GM12878 (cell line): ENCODE measurements at regions not wholly inside any gene's neighbourhood (a gene's known extent, or its start where the extent isn't known, plus 50 kb on each side); places are given as distances from the start of the nearest gene placed in this dataset.

Experiments used
- ATAC-seq: fragments of 200-7000 bp; cut with Tn5 transposase; 3 replicates; pipeline ENCODE4 v1.9.1; 2020; ENCODE audit warnings: mild to moderate bottlenecking, moderate library complexity
- BruUV-seq: library from RNA; stranded (reverse); fragments of 400-500 nt; replicated peaks from 2 replicates; lab custom pipeline; 2021; lab: Mats Ljungman, UMichigan
- CTCF ChIA-PET: fragments of 300-600 bp; sonication (Branson Sonifier 250); formaldehyde crosslinking; extraction: SDS; loops from one replicate; lab custom pipeline; 2021; ENCODE audit warnings: inconsistent platforms; lab: Yijun Ruan, JAX
- POLR2A ChIA-PET: fragments of 350-600 bp; formaldehyde crosslinking; extraction: SDS; loops from one replicate; lab custom pipeline; 2021; ENCODE audit warnings: inconsistent platforms; lab: Charles Lee
- RAD21 ChIA-PET: fragments of 300-600 bp; sonication (Branson Sonifier 250); formaldehyde crosslinking; loops from one replicate; lab custom pipeline; 2023; ENCODE audit warnings: antibody characterized with exemption; ENCODE audit not compliant: unreplicated experiment; lab: Charles Lee
- SMC1A ChIA-PET: fragments of 300-600 bp; sonication (Branson Sonifier 250); formaldehyde crosslinking; loops from one replicate; lab custom pipeline; 2023; ENCODE audit not compliant: unreplicated experiment, uncharacterized antibody; lab: Charles Lee
- DNase-seq: peaks from one replicate; pipeline ENCODE4 v3.0.0-alpha.2; 2011; ENCODE audit warnings: low read depth, low spot score
- FAIRE-seq: peaks from 3 replicates; lab custom pipeline; 2011; peaks lifted over from hg19 to GRCh38; lab: Jason Lieb, UNC
- H2AFZ ChIP-seq: 2 replicates; pipeline ENCODE4 v1.6.0; 2011; ENCODE audit warnings: low read depth, low read length, control low read depth; ENCODE audit not compliant: control insufficient read depth
- H3K27ac ChIP-seq: 2 replicates; pipeline ENCODE4 v1.5.1; 2011; ENCODE audit warnings: control low read depth; ENCODE audit not compliant: control insufficient read depth, insufficient read depth
- H3K27me3 ChIP-seq, 2 experiments: replicated peaks in 1 of 2; 2 replicates each; pipeline versions ENCODE4 v1.6.0 to v1.6.1; 2011; ENCODE audit warnings: low read length in 1 of 2; ENCODE audit not compliant: control insufficient read depth in 2 of 2, insufficient read depth in 2 of 2
- H3K36me3 ChIP-seq, 2 experiments: 2 replicates each; pipeline ENCODE4 v1.5.1; 2011; ENCODE audit warnings: low read length in 1 of 2; ENCODE audit not compliant: control insufficient read depth in 2 of 2, insufficient read depth in 2 of 2
- H3K4me1 ChIP-seq: 2 replicates; pipeline ENCODE4 v1.6.1; 2011; ENCODE audit warnings: mild to moderate bottlenecking, low read length, moderate library complexity, mixed read lengths; ENCODE audit not compliant: control insufficient read depth, insufficient read depth
- H3K4me2 ChIP-seq: 2 replicates; pipeline ENCODE4 v1.6.0; 2011; ENCODE audit warnings: control low read depth; ENCODE audit not compliant: control insufficient read depth, insufficient read depth
- H3K4me3 ChIP-seq: fragments of 200-600 bp; sonication (generic); 2 replicates; pipeline ENCODE4 v1.5.1; 2016
- H3K79me2 ChIP-seq: 2 replicates; pipeline ENCODE4 v1.6.0; 2011; ENCODE audit warnings: low read length; ENCODE audit not compliant: control insufficient read depth, insufficient read depth
- H3K9ac ChIP-seq: 2 replicates; pipeline ENCODE4 v1.8.0; 2011; ENCODE audit warnings: low read length, control low read depth, mixed read lengths; ENCODE audit not compliant: control insufficient read depth, insufficient read depth
- H3K9me3 ChIP-seq: replicated peaks from 3 replicates; pipeline ENCODE4 v1.5.1; 2011; ENCODE audit warnings: mild to moderate bottlenecking, low read length; ENCODE audit not compliant: control insufficient read depth, insufficient read depth
- H4K20me1 ChIP-seq: 2 replicates; pipeline ENCODE4 v1.6.0; 2011; ENCODE audit not compliant: control insufficient read depth, insufficient read depth
- BMI1 ChIP-seq: fragments of 450-650 bp; IDR thresholded peaks from 2 replicates; pipeline ENCODE4 v1.6.1; 2016; ENCODE audit warnings: mild to moderate bottlenecking, moderate library complexity, borderline replicate concordance
- CEBPB ChIP-seq, 2 experiments: fragments of 150-350 bp in 1 of 2; IDR thresholded peaks; 2 replicates each; pipeline ENCODE4 v1.6.1; 2012 to 2014; ENCODE audit warnings: low read depth in 2 of 2, low read length in 2 of 2, borderline replicate concordance in 1 of 2, inconsistent platforms in 1 of 2
- CREM ChIP-seq: IDR thresholded peaks from 2 replicates; pipeline ENCODE4 v1.6.1; 2014; ENCODE audit warnings: antibody characterized with exemption, low read depth
- EED ChIP-seq: sonication (generic); IDR thresholded peaks from 2 replicates; pipeline ENCODE4 v1.6.1; 2016; ENCODE audit warnings: antibody characterized with exemption, low read depth
- EP300 ChIP-seq, 2 experiments: fragments of 150-350 bp in 1 of 2; IDR thresholded peaks; 2 replicates each; pipeline ENCODE4 v1.6.1; 2011 to 2012; ENCODE audit warnings: low read depth in 2 of 2, low read length in 2 of 2, borderline replicate concordance in 1 of 2, improper control_type of control experiment in 1 of 2, inconsistent platforms in 1 of 2; ENCODE audit not compliant: control insufficient read depth in 1 of 2
- FOXK2 ChIP-seq: fragments of 450-650 bp; IDR thresholded peaks from 2 replicates; pipeline ENCODE4 v1.6.1; 2017; ENCODE audit warnings: mild to moderate bottlenecking, moderate library complexity
- IKZF2 ChIP-seq, 2 experiments: fragments of 450-650 bp; IDR thresholded peaks; 2 replicates each; pipeline ENCODE4 v1.6.1; 2017; ENCODE audit warnings: mild to moderate bottlenecking in 2 of 2, moderate library complexity in 2 of 2
- JUND ChIP-seq: IDR thresholded peaks from 2 replicates; pipeline ENCODE4 v1.6.1; 2012; ENCODE audit warnings: low read depth, mild to moderate bottlenecking, low read length, improper control_type of control experiment, moderate library complexity
- MTA3 ChIP-seq: IDR thresholded peaks from 2 replicates; pipeline ENCODE4 v1.6.1; 2012; ENCODE audit warnings: low read length, inconsistent platforms, borderline replicate concordance
- NR2F1 ChIP-seq: fragments of 450-650 bp; conservative IDR thresholded peaks from 2 replicates; pipeline ENCODE4 v1.6.1; 2017; ENCODE audit warnings: mild to moderate bottlenecking
- RELB ChIP-seq: fragments of 450-650 bp; IDR thresholded peaks from 2 replicates; pipeline ENCODE4 v1.6.1; 2017; ENCODE audit warnings: low read depth, mild to moderate bottlenecking, moderate library complexity
- SPI1 ChIP-seq: IDR thresholded peaks from 2 replicates; pipeline ENCODE4 v1.6.1; 2011; ENCODE audit warnings: low read depth, mild to moderate bottlenecking, low read length, moderate library complexity, borderline replicate concordance; ENCODE audit not compliant: insufficient read depth
- TARDBP ChIP-seq: IDR thresholded peaks from 2 replicates; pipeline ENCODE4 v1.6.1; 2016; ENCODE audit warnings: borderline replicate concordance
- ZBTB4 ChIP-seq: fragments of 450-650 bp; formaldehyde crosslinking; IDR thresholded peaks from 2 replicates; pipeline ENCODE4 v1.4.0; 2022; ENCODE audit warnings: mild to moderate bottlenecking, moderate library complexity
- ZNF274 ChIP-seq: IDR thresholded peaks from one replicate; pipeline ENCODE4 v1.8.0; 2011; ENCODE audit not compliant: insufficient read length, insufficient read depth
- WGBS: methylation state at CpG from one replicate; pipeline ENCODE4 v1.1.6; 2016; ENCODE audit warnings: low lambda C conversion rate; ENCODE audit not compliant: insufficient replicate concordance, insufficient coverage; ENCODE audit errors: missing lambda C conversion rate; 5-methylcytosine and 5-hydroxymethylcytosine counted together
- in situ Hi-C: fragments of 300-500 bp; cut with MboI; formaldehyde crosslinking; loops from 9 replicates; pipeline ENCODE4 v1.14.3; 2018; ENCODE audit warnings: mixed read lengths
- intact Hi-C: fragments of 100-400 bp; cut with micrococcal nuclease; formaldehyde crosslinking; loops from one replicate; pipeline ENCODE4 v1.14.2; 2022; ENCODE audit not compliant: unreplicated experiment
- TF ChIP-seq, protein P1 (sequence below): IDR thresholded peaks from 2 replicates; pipeline ENCODE4 v1.6.1; 2011; ENCODE audit warnings: borderline replicate concordance, low read depth, mild to moderate bottlenecking, moderate library complexity, low read length; ENCODE audit not compliant: insufficient read depth, poor library complexity, severe bottlenecking
- TF ChIP-seq, protein P2 (sequence below): fragments of 450-650 bp; IDR thresholded peaks from 2 replicates; pipeline ENCODE4 v1.6.1; 2018; ENCODE audit warnings: mild to moderate bottlenecking, low read depth, moderate library complexity; ENCODE audit not compliant: partially characterized antibody

GRCh38 chr13:47215736-47216135 lies 318.9 kb upstream of the HTR2A start:
- BruUV-seq: no TSS peak
- ChIA-PET CTCF (no interaction called here), RAD21 (no interaction called here), POLR2A (no interaction called here), SMC1A (no interaction called here)
- Histone ChIP-seq H3K27ac (no peak overlapping the region), H4K20me1 (no peaks in the 10 kb centered on the region), H3K36me3 (no peaks in the 10 kb centered on the region), H3K4me1 (no peaks in the 10 kb centered on the region), H3K4me2 (no peak overlapping the region), H3K27me3 (no peaks in the 10 kb centered on the region), H3K4me3 (no peak overlapping the region), H3K79me2 (no peaks in the 10 kb centered on the region), H3K9ac (no peak overlapping the region), H2AFZ (no peak overlapping the region), H3K9me3 (no peaks in the 10 kb centered on the region)
- WGBS: 86% methylated on average over 2 of the region's 2 CpGs
- in situ Hi-C loops (no loop called here), intact Hi-C loops (no loop called here)
- ATAC-seq (no peak), DNase-seq (no peak), FAIRE-seq (no peak)
- TF ChIP-seq, protein P1, sequence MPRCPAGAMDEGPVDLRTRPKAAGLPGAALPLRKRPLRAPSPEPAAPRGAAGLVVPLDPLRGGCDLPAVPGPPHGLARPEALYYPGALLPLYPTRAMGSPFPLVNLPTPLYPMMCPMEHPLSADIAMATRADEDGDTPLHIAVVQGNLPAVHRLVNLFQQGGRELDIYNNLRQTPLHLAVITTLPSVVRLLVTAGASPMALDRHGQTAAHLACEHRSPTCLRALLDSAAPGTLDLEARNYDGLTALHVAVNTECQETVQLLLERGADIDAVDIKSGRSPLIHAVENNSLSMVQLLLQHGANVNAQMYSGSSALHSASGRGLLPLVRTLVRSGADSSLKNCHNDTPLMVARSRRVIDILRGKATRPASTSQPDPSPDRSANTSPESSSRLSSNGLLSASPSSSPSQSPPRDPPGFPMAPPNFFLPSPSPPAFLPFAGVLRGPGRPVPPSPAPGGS: no peak
- no peak for TF ChIP-seq JUND
- TF ChIP-seq BMI1: no peak
- TF ChIP-seq CREM: no peak
- no peak for TF ChIP-seq SPI1
- no peak for TF ChIP-seq CEBPB (IDR thresholded peaks at IDR 0.05; ENCODE audit: borderline replicate concordance in 1 of 2, low read depth in 2 of 2, low read length in 2 of 2)
- TF ChIP-seq, protein P2, sequence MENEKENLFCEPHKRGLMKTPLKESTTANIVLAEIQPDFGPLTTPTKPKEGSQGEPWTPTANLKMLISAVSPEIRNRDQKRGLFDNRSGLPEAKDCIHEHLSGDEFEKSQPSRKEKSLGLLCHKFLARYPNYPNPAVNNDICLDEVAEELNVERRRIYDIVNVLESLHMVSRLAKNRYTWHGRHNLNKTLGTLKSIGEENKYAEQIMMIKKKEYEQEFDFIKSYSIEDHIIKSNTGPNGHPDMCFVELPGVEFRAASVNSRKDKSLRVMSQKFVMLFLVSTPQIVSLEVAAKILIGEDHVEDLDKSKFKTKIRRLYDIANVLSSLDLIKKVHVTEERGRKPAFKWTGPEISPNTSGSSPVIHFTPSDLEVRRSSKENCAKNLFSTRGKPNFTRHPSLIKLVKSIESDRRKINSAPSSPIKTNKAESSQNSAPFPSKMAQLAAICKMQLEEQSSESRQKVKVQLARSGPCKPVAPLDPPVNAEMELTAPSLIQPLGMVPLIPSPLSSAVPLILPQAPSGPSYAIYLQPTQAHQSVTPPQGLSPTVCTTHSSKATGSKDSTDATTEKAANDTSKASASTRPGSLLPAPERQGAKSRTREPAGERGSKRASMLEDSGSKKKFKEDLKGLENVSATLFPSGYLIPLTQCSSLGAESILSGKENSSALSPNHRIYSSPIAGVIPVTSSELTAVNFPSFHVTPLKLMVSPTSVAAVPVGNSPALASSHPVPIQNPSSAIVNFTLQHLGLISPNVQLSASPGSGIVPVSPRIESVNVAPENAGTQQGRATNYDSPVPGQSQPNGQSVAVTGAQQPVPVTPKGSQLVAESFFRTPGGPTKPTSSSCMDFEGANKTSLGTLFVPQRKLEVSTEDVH: no peak
- TF ChIP-seq TARDBP: no peak
- TF ChIP-seq NR2F1: no peak
- TF ChIP-seq ZBTB4 (CRISPR knock-in tag): no peak
- no peak for TF ChIP-seq ZNF274
- no peak for TF ChIP-seq EP300 (IDR thresholded peaks at IDR 0.05; ENCODE audit: borderline replicate concordance in 1 of 2, control insufficient read depth in 1 of 2, low read depth in 2 of 2, low read length in 2 of 2)
- no peak for TF ChIP-seq IKZF2 (IDR thresholded peaks at IDR 0.05)
- no peak for TF ChIP-seq MTA3
- TF ChIP-seq EED: no peak
- TF ChIP-seq FOXK2: no peak
- TF ChIP-seq RELB: no peak
